Heart right ventricle (tissue), 16 donors: ENCODE measurements at regions not wholly inside any gene's neighbourhood (a gene's known extent, or its start where the extent isn't known, plus 50 kb on each side); places are given as distances from the start of the nearest gene placed in this dataset.

Experiments
- ATAC-seq, 8 donors: fragments of 200-7000 bp; cut with Tn5 transposase; one replicate each; pipeline ENCODE4 v1.9.1; 2020; ENCODE audit warnings: mild to moderate bottlenecking in 8 of 8, moderate library complexity in 8 of 8, moderate number of reproducible peaks in 1 of 8
- DNase-seq, 2 donors: peaks; one replicate each; pipeline ENCODE4 v3.0.0-alpha.2; 2020
- H3K27ac ChIP-seq, 10 donors: fragments of 200-600 bp; sonication (generic) in 2 of 10; one replicate each; pipeline versions ENCODE4 v1.5.0 to v1.8.0; 2020 to 2022; ENCODE audit warnings: mild to moderate bottlenecking in 3 of 10
- H3K27me3 ChIP-seq, 7 donors: fragments of 200-600 bp; one replicate each; pipeline ENCODE4 v1.8.0; 2021 to 2022; ENCODE audit warnings: mild to moderate bottlenecking in 2 of 7
- H3K36me3 ChIP-seq, 9 donors: fragments of 200-600 bp; sonication (generic) in 1 of 9; one replicate each; pipeline versions ENCODE4 v1.5.0 to v1.8.0; 2020 to 2022; ENCODE audit warnings: mild to moderate bottlenecking in 2 of 9
- H3K4me1 ChIP-seq, 9 donors: fragments of 200-600 bp; sonication (generic) in 1 of 9; one replicate each; pipeline versions ENCODE4 v1.5.0 to v1.8.0; 2020 to 2022; ENCODE audit warnings: mild to moderate bottlenecking in 4 of 9
- H3K4me3 ChIP-seq, 10 donors: fragments of 200-600 bp; sonication (generic) in 2 of 10; one replicate each; pipeline versions ENCODE4 v1.5.0 to v1.8.0; 2020 to 2022; ENCODE audit warnings: mild to moderate bottlenecking in 7 of 10, moderate library complexity in 2 of 10
- H3K9me3 ChIP-seq, 11 donors: fragments of 200-600 bp in 10 of 11; sonication (generic) in 2 of 11; one replicate each; pipeline versions ENCODE4 v1.5.0 to v1.8.0; 2013 to 2022; ENCODE audit warnings: mild to moderate bottlenecking in 2 of 11, control low read depth in 1 of 11, moderate library complexity in 1 of 11
- WGBS, 2 donors: extraction: QIAGEN DNeasy Blood & Tissue Kit; methylation state at CpG; one replicate each; pipeline ENCODE4 v1.1.7; 2013; ENCODE audit warnings: inconsistent platforms in 1 of 2; 5-methylcytosine and 5-hydroxymethylcytosine counted together
- intact Hi-C, 10 donors: fragments of 100-400 bp; cut with DNase I; formaldehyde crosslinking; loops; one replicate each; pipeline versions ENCODE4 v1.11.1 to v1.14.2; 2022
- TF ChIP-seq, protein P1 (sequence below), 9 donors: fragments of 200-600 bp; sonication (generic) in 2 of 9; IDR thresholded peaks; one replicate each; pipeline versions ENCODE4 v1.5.0 to v1.8.0; 2021 to 2022; ENCODE audit warnings: antibody characterized with exemption in 9 of 9, mild to moderate bottlenecking in 5 of 9, moderate library complexity in 1 of 9
- donor health status: Arrhythmogenic right ventricular cardiomyopathy.
- donor health status: ischemic (EF 13 %, LVEDD 7.1; RV severe dilation, severe dysfunction).
- donor health status: healthy with polysubstance abuse.
- donor health status: DM: no; HTN: yes; CAD: no.
- donor health status: DM: no; HTN: no; CAD: no.
- donor health status: ischemic (EF 25% LVEDD 6.9; RV normal size, moderate dysfunction).
- donor health status: ischemic (EF 25% LVEDD 5.7; RV mildly dilated, moderate dysfunction).
- donor health status: healthy.
- donor health status: DM: yes; HTN: yes; CAD: no.
- donor health status: Ischemic cardiomyopathy.
- donor health status: ischemic (EF 35%, LVEDD 5.7; RV mildly dilated, moderate dysfunction).
- donor health status: nonischemic (EF 11% LVEDD 7.7; RV severe dilation, severe dysfunction).
- donor health status: DM: yes; HTN: yes; CAD: no.
- donor health status: PGD.
- donor health status: ischemic (EF 29% LVEDD 5.4; RV normal size, mild dysfunction).
- donor health status: nonischemic (EF 23%, LVEDD 6.1; RV moderate dilation, normal function).

GRCh38 chr9:117796681-117797080 lies 92.5 kb downstream of the TLR4 start:
- intact Hi-C loops: no loop called here
- 62 to 73% methylated on average over 2 of the region's 2 CpGs for WGBS, 2 donors
- Histone ChIP-seq H3K27me3 (peaks cover 0 to 3% (median 0%) of the 10 kb centered on the region in 7 donors), H3K9me3 (peaks cover 0 to 4% (median 0%) of the 10 kb centered on the region in 11 donors), H3K4me3 (no peak overlapping the region), H3K4me1 (no peaks in the 10 kb centered on the region), H3K27ac (no peak overlapping the region), H3K36me3 (no peaks in the 10 kb centered on the region)
- DNase-seq (no peak), ATAC-seq (no peak)
- TF ChIP-seq, protein P1, sequence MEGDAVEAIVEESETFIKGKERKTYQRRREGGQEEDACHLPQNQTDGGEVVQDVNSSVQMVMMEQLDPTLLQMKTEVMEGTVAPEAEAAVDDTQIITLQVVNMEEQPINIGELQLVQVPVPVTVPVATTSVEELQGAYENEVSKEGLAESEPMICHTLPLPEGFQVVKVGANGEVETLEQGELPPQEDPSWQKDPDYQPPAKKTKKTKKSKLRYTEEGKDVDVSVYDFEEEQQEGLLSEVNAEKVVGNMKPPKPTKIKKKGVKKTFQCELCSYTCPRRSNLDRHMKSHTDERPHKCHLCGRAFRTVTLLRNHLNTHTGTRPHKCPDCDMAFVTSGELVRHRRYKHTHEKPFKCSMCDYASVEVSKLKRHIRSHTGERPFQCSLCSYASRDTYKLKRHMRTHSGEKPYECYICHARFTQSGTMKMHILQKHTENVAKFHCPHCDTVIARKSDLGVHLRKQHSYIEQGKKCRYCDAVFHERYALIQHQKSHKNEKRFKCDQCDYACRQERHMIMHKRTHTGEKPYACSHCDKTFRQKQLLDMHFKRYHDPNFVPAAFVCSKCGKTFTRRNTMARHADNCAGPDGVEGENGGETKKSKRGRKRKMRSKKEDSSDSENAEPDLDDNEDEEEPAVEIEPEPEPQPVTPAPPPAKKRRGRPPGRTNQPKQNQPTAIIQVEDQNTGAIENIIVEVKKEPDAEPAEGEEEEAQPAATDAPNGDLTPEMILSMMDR (IDR thresholded peaks at IDR 0.05): no peak

DNA sequence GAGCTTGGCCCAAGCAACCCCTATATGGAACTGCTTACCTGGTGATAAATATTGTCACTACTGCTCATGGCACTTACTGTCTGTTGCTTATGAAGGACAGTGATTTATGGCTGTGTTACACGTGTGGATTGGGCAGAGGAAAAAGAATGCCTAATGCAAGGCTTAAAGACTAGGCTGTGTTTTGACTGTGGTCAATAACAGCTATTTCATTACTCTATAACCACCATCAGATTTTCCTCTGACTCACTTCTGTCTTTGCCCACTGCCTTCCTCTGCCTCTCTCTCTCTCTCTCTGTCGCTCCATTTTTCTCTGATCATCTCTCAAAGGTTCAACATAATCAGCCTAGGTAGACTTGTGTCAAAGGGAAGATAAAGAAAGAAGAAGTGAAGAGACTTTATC lies 96.2 kb downstream of the TLR4 start:
- no peak overlapping the region for H3K4me3 ChIP-seq
- DNase-seq: no peak
- no peak for ATAC-seq
- no peak overlapping the region for H3K27ac ChIP-seq
- WGBS, 2 donors: 69 to 72% methylated on average over 2 of the region's 2 CpGs
- TF ChIP-seq, protein P1 (IDR thresholded peaks at IDR 0.05): no peak
- no peaks in the 10 kb centered on the region for H3K4me1 ChIP-seq
- H3K36me3 ChIP-seq: no peaks in the 10 kb centered on the region
- H3K9me3 ChIP-seq: no peaks in the 10 kb centered on the region
- peaks cover 0 to 3% (median 0%) of the 10 kb centered on the region in 7 donors for H3K27me3 ChIP-seq
- intact Hi-C loops: loop anchor here in 1 of 10 donors (10.0 kb wide), 1 partner anchor 54 kb away; no protein-coding TSS in a partner anchor

DNA sequence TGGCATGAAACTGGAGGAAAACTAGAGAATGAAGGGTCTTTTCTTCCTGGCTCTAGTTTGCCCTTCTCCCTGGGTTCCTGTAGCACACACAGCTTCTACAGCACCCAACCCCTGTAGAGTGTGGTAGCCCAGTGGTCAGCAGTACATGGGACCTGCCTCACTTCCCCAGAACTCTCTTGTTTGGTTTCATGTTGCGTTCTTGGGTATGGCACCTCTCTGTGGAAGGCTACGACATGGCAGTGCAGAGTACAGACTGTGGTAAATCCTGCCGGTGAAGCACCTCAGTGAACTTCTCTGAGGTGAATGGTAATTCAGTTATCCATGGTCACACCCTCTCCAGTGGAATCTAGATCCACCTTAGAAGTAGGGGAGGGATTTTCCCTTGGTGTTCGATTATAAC lies 105.5 kb downstream of the TLR4 start:
- H3K27ac ChIP-seq: no peak overlapping the region
- WGBS, 2 donors: 88 to 93% methylated on average over 4 of the region's 4 CpGs
- no peaks in the 10 kb centered on the region for H3K36me3 ChIP-seq
- H3K9me3 ChIP-seq: no peaks in the 10 kb centered on the region
- no peaks in the 10 kb centered on the region for H3K4me1 ChIP-seq
- DNase-seq: no peak
- intact Hi-C loops: loop anchor here in 1 of 10 donors (10.0 kb wide), 1 partner anchor 45 kb away; no protein-coding TSS in a partner anchor
- no peak overlapping the region for H3K4me3 ChIP-seq
- TF ChIP-seq, protein P1 (IDR thresholded peaks at IDR 0.05): no peak
- no peaks in the 10 kb centered on the region for H3K27me3 ChIP-seq
- no peak for ATAC-seq

GRCh38 chr9:117815315-117815714 lies 111.1 kb downstream of the TLR4 start:
- H3K4me1 ChIP-seq: no peaks in the 10 kb centered on the region
- TF ChIP-seq, protein P1 (IDR thresholded peaks at IDR 0.05): no peak
- H3K4me3 ChIP-seq: no peak overlapping the region
- H3K36me3 ChIP-seq: no peaks in the 10 kb centered on the region
- DNase-seq (no peak), ATAC-seq (no peak)
- no peak overlapping the region for H3K27ac ChIP-seq
- H3K9me3 ChIP-seq: no peaks in the 10 kb centered on the region
- WGBS, 2 donors: 67 to 71% methylated on average over 5 of the region's 5 CpGs
- intact Hi-C loops: no loop called here
- H3K27me3 ChIP-seq: no peaks in the 10 kb centered on the region
